HCT116 (cell line): ENCODE measurements at regions not wholly inside any gene's neighbourhood (a gene's known extent, or its start where the extent isn't known, plus 50 kb on each side); places are given as distances from the start of the nearest gene placed in this dataset.

Experiments used
- ATAC-seq: fragments of 200-7000 bp; cut with Tn5 transposase; 2 replicates; pipeline ENCODE4 v1.9.1; 2020; ENCODE audit warnings: mild to moderate bottlenecking, moderate library complexity
- BruUV-seq: library from RNA; stranded (reverse); fragments of 400-500 nt; replicated peaks from 2 replicates; lab custom pipeline; 2021; lab: Mats Ljungman, UMichigan
- CTCF ChIA-PET: fragments of 300-600 bp; sonication (Branson Sonifier 250); formaldehyde crosslinking; loops from one replicate; lab custom pipeline; 2021; ENCODE audit warnings: antibody characterized with exemption; lab: Charles Lee
- POLR2A ChIA-PET: fragments of 300-600, 350-600 bp; sonication (Branson Sonifier 250); formaldehyde crosslinking; loops from one replicate; lab custom pipeline; 2021; ENCODE audit warnings: antibody characterized with exemption; lab: Charles Lee
- RAD21 ChIA-PET, 2 experiments: fragments of 300-600 bp; sonication (Branson Sonifier 250); formaldehyde crosslinking; loops; one replicate each; lab custom pipeline; 2023; ENCODE audit warnings: low total read pairs in 2 of 2; ENCODE audit not compliant: uncharacterized antibody in 2 of 2, unreplicated experiment in 2 of 2, low non-redundant PET in 1 of 2; lab: Charles Lee
- DNase-seq: peaks from one replicate; pipeline ENCODE4 v3.0.0-alpha.2; 2010; ENCODE audit warnings: low read depth, low spot score
- H2AFZ ChIP-seq: fragments of 200-600 bp; shearing (Covaris generic), sonication (generic); 2 replicates; pipeline ENCODE4 v1.6.1; 2017; ENCODE audit warnings: low read depth, mixed run types, mixed read lengths, antibody characterized with exemption, low read length; ENCODE audit not compliant: poor library complexity, severe bottlenecking
- H3K27ac ChIP-seq: 2 replicates; pipeline ENCODE4 v1.5.1; 2012; ENCODE audit warnings: low read depth, low read length
- H3K27me3 ChIP-seq: fragments of 200-600 bp; sonication (generic); 2 replicates; pipeline ENCODE4 v1.6.1; 2016; ENCODE audit warnings: mixed run types, low read length, mixed read lengths; ENCODE audit not compliant: insufficient read depth
- H3K36me3 ChIP-seq, 2 experiments: fragments of 200-500 bp in 1 of 2; fragments of 200-600 bp in 1 of 2; sonication (Bioruptor generic) in 1 of 2; sonication (generic) in 1 of 2; 2 replicates each; pipeline versions ENCODE4 v1.5.1 to v1.6.1; 2014 to 2016; ENCODE audit warnings: low read length in 2 of 2, inconsistent platforms in 1 of 2, mixed read lengths in 1 of 2, mixed run types in 1 of 2; ENCODE audit not compliant: insufficient read depth in 2 of 2, control insufficient read depth in 1 of 2
- H3K4me1 ChIP-seq, 2 experiments: fragments of 200-600 bp in 1 of 2; sonication (generic) in 1 of 2; 2 replicates each; pipeline versions ENCODE4 v1.5.1 to v1.6.1; 2012 to 2017; ENCODE audit warnings: low read length in 2 of 2, inconsistent platforms in 1 of 2, mild to moderate bottlenecking in 1 of 2, mixed read lengths in 1 of 2, mixed run types in 1 of 2, moderate library complexity in 1 of 2; ENCODE audit not compliant: insufficient read depth in 2 of 2, control insufficient read depth in 1 of 2
- H3K4me2 ChIP-seq: fragments of 200-600 bp; sonication (generic); 2 replicates; pipeline ENCODE4 v1.6.1; 2017; ENCODE audit warnings: mixed run types, low read length, mixed read lengths
- H3K4me3 ChIP-seq, 2 experiments: fragments of 200-600 bp in 1 of 2; sonication (generic) in 1 of 2; replicated peaks in 1 of 2; 2 replicates each; pipeline ENCODE4 v1.5.1; 2011 to 2016; ENCODE audit warnings: low read length in 2 of 2, control low read depth in 1 of 2, low read depth in 1 of 2, mild to moderate bottlenecking in 1 of 2, mixed read lengths in 1 of 2, mixed run types in 1 of 2
- H3K79me2 ChIP-seq: fragments of 200-600 bp; sonication (generic); 2 replicates; pipeline ENCODE4 v1.6.1; 2017; ENCODE audit warnings: mild to moderate bottlenecking, mixed run types, low read length, moderate library complexity, mixed read lengths; ENCODE audit not compliant: insufficient read depth
- H3K9ac ChIP-seq: fragments of 200-600 bp; sonication (generic); 2 replicates; pipeline ENCODE4 v1.6.1; 2016; ENCODE audit warnings: low read length, mixed read lengths
- H3K9me2 ChIP-seq: fragments of 200-600 bp; sonication (generic), shearing (Covaris generic); 2 replicates; pipeline ENCODE4 v1.6.1; 2017; ENCODE audit warnings: mixed run types, mild to moderate bottlenecking, moderate library complexity; ENCODE audit not compliant: insufficient read depth
- H3K9me3 ChIP-seq, 2 experiments: fragments of 200-500 bp in 1 of 2; fragments of 200-600 bp in 1 of 2; sonication (Bioruptor generic) in 1 of 2; sonication (generic) in 1 of 2; 2 replicates each; pipeline ENCODE4 v1.6.1; 2014 to 2017; ENCODE audit warnings: low read length in 2 of 2, mixed read lengths in 2 of 2, inconsistent platforms in 1 of 2, low read depth in 1 of 2, mild to moderate bottlenecking in 1 of 2, mixed run types in 1 of 2, moderate library complexity in 1 of 2; ENCODE audit not compliant: control insufficient read depth in 1 of 2, insufficient read depth in 1 of 2
- H4K20me1 ChIP-seq: fragments of 200-600 bp; sonication (generic), shearing (Covaris generic); 2 replicates; pipeline ENCODE4 v1.6.1; 2017; ENCODE audit warnings: mixed run types, mild to moderate bottlenecking, moderate library complexity; ENCODE audit not compliant: insufficient read depth
- CBX3 ChIP-seq: IDR thresholded peaks from 2 replicates; pipeline ENCODE4 v1.6.1; 2012; ENCODE audit warnings: low read depth
- CEBPB ChIP-seq: IDR thresholded peaks from 2 replicates; pipeline ENCODE4 v1.6.1; 2012; ENCODE audit warnings: low read depth
- SP1 ChIP-seq: IDR thresholded peaks from 2 replicates; pipeline ENCODE4 v1.6.1; 2012; ENCODE audit warnings: low read depth
- SRF ChIP-seq: IDR thresholded peaks from 2 replicates; pipeline ENCODE4 v1.6.1; 2012; ENCODE audit warnings: low read depth
- TCF7L2 ChIP-seq: IDR thresholded peaks from 2 replicates; pipeline ENCODE4 v1.7.0; 2011; ENCODE audit warnings: borderline replicate concordance, inconsistent platforms; ENCODE audit not compliant: insufficient read depth, insufficient read length; ENCODE audit errors: extremely low read depth
- YY1 ChIP-seq: IDR thresholded peaks from 2 replicates; pipeline ENCODE4 v1.6.1; 2011; ENCODE audit warnings: low read length, low read depth, moderate library complexity, mild to moderate bottlenecking; ENCODE audit not compliant: insufficient replicate concordance; ENCODE audit errors: extremely low read depth
- ZBTB33 ChIP-seq: IDR thresholded peaks from 2 replicates; pipeline ENCODE4 v1.6.1; 2011; ENCODE audit warnings: mild to moderate bottlenecking, low read length, moderate library complexity; ENCODE audit not compliant: insufficient replicate concordance; ENCODE audit errors: extremely low read depth
- ZNF274 ChIP-seq: fragments of 200-500 bp; sonication (Bioruptor generic); IDR thresholded peaks from 2 replicates; pipeline ENCODE4 v1.6.1; 2014; ENCODE audit warnings: mild to moderate bottlenecking, low read depth, low read length, inconsistent platforms
- intact Hi-C: fragments of 100-400 bp; cut with micrococcal nuclease; formaldehyde crosslinking; loops from 2 replicates; pipeline ENCODE4 v1.10.0; 2022

- peaks cover 17 to 23% of the 10 kb centered on the region in 2 experiments for H3K4me1 ChIP-seq
- ChIA-PET RAD21 (no interaction called here), POLR2A (interaction anchor here (1.0 kb wide), 1 partner anchor 54 kb away, joined by 4 read pairs; no protein-coding TSS in a partner anchor), CTCF (no interaction called here)
- H3K4me3 ChIP-seq: no peak overlapping the region
- H4K20me1 ChIP-seq: no peaks in the 10 kb centered on the region
- no TSS peak for BruUV-seq
- ATAC-seq (no peak), DNase-seq (no peak)
- H3K4me2 ChIP-seq: peak overlapping the region; percentile 39
- intact Hi-C loops: no loop called here
- H3K9me3 ChIP-seq: no peaks in the 10 kb centered on the region
- no peak overlapping the region for H2AFZ ChIP-seq
- H3K27me3 ChIP-seq: no peaks in the 10 kb centered on the region
- no peaks in the 10 kb centered on the region for H3K36me3 ChIP-seq
- 0 out of 2 replicates have a peak overlapping the region, but pooled peaks have one; percentile 18 for H3K27ac ChIP-seq
- no peak for TF ChIP-seq TCF7L2
- TF ChIP-seq ZNF274: no peak
- TF ChIP-seq CEBPB: no peak
- no peak for TF ChIP-seq YY1
- no peak for TF ChIP-seq ZBTB33
- no peak for TF ChIP-seq CBX3
- no peak for TF ChIP-seq SRF
- TF ChIP-seq SP1: no peak
- H3K9ac ChIP-seq: no peak overlapping the region
- H3K9me2 ChIP-seq: no peaks in the 10 kb centered on the region
- no peaks in the 10 kb centered on the region for H3K79me2 ChIP-seq
Observed at GRCh38 chr2:186130748-186131641, 355.1 kb upstream of the ZC3H15 start.
